Endodermal cell (in vitro differentiated cells): ENCODE measurements at regions not wholly inside any gene's neighbourhood (a gene's known extent, or its start where the extent isn't known, plus 50 kb on each side); places are given as distances from the start of the nearest gene placed in this dataset.
A peak's percentile ranks its signal among the peaks of the same experiment; 100 is the strongest.

Experiments
- DNase-seq: peaks from one replicate; pipeline ENCODE4 v3.0.0-alpha.2; 2017
- H3K27ac ChIP-seq: 2 replicates; pipeline ENCODE4 v1.5.1; 2013; ENCODE audit warnings: mild to moderate bottlenecking, low read depth, low read length, moderate library complexity
- H3K27me3 ChIP-seq: 2 replicates; pipeline ENCODE4 v1.6.1; 2013; ENCODE audit warnings: mild to moderate bottlenecking, low read length, moderate library complexity; ENCODE audit not compliant: insufficient read depth, control insufficient read depth, poor library complexity, severe bottlenecking
- H3K36me3 ChIP-seq: 2 replicates; pipeline ENCODE4 v1.7.0; 2013; ENCODE audit warnings: mild to moderate bottlenecking, low read length, moderate library complexity; ENCODE audit not compliant: control insufficient read depth, insufficient read depth
- H3K4me1 ChIP-seq: one replicate; pipeline ENCODE4 v1.7.0; 2013; ENCODE audit warnings: low read length; ENCODE audit not compliant: control insufficient read depth, insufficient read depth
- H3K4me3 ChIP-seq: 2 replicates; pipeline ENCODE4 v1.5.1; 2013; ENCODE audit warnings: mild to moderate bottlenecking, low read length, moderate library complexity
- H3K9ac ChIP-seq: 2 replicates; pipeline ENCODE4 v1.6.1; 2013; ENCODE audit warnings: mild to moderate bottlenecking, low read length, moderate library complexity; ENCODE audit not compliant: poor library complexity, severe bottlenecking; ENCODE audit errors: extremely low read depth
- H3K9me3 ChIP-seq: 2 replicates; pipeline ENCODE4 v1.6.1; 2013; ENCODE audit warnings: mild to moderate bottlenecking, low read length, moderate library complexity; ENCODE audit not compliant: control insufficient read depth
- H3K27ac Mint-ChIP-seq: 2 replicates; pipeline ENCODE4 v1.8.0; 2020; ENCODE audit warnings: mixed read lengths
- H3K27me3 Mint-ChIP-seq: 2 replicates; pipeline ENCODE4 v1.8.0; 2021; ENCODE audit warnings: mild to moderate bottlenecking, mixed read lengths; ENCODE audit not compliant: insufficient read depth
- H3K36me3 Mint-ChIP-seq: 2 replicates; pipeline ENCODE4 v1.8.0; 2020; ENCODE audit warnings: low read depth, mixed read lengths
- H3K4me1 Mint-ChIP-seq: 2 replicates; pipeline ENCODE4 v1.8.0; 2020; ENCODE audit warnings: mixed read lengths
- H3K4me3 Mint-ChIP-seq: 2 replicates; pipeline ENCODE4 v1.8.0; 2020; ENCODE audit warnings: mild to moderate bottlenecking, moderate library complexity, mixed read lengths
- H3K9me3 Mint-ChIP-seq: 2 replicates; pipeline ENCODE4 v1.8.0; 2020; ENCODE audit warnings: mild to moderate bottlenecking, mixed read lengths
- CTCF ChIP-seq: fragments of 200-600 bp; sonication (generic); conservative IDR thresholded peaks from 2 replicates; pipeline ENCODE4 v1.5.0; 2021; ENCODE audit warnings: antibody characterized with exemption, mild to moderate bottlenecking
- WGBS, 2 experiments: methylation state at CpG; one replicate each; pipeline versions ENCODE4 v1.1.5 to v1.1.7; 2013; ENCODE audit warnings: missing lambda C conversion rate in 2 of 2, mixed read lengths in 1 of 2; ENCODE audit not compliant: insufficient coverage in 1 of 2, insufficient read length in 1 of 2; 5-methylcytosine and 5-hydroxymethylcytosine counted together

DNA sequence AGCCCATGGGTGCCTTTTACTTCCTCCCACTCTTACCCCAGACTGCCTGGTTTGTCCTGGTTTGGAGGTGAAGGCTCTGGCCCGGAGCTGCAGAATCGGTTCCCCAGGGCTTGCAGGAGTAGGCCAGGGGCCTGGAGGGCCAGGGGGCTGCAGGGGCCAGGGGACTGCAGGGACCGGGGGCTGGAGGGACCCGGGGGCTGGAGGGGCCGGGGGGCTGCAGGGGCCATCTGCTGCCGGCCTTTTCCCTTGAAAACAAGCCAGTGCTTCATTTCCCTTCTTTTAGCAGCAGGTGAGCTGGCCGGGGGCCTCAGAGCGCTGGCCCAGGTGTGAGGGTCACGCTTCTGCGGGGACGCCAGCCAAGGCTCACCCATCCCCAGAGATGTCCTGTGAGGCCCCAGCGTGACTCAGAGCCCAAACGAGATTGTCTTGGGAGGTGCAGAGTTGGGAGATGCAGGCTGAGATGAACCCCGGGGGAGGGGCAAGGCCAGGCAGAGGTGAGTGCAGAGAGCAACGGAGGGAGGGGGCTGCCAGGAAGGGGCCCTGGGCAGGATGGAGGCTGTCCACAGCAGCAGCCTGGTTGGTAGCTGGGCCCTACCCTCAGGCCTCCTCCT lies 154.9 kb downstream of the KIF26A start:
- H3K4me1 Mint-ChIP-seq = peaks cover 28% of the 10 kb centered on the region
- no peaks in the 10 kb centered on the region for H3K27me3 Mint-ChIP-seq
- peak; percentile 60 for DNase-seq
- H3K36me3 Mint-ChIP-seq = no peaks in the 10 kb centered on the region
- no peak for TF ChIP-seq CTCF
- no peak overlapping the region for H3K27ac ChIP-seq
- peaks cover 2% of the 10 kb centered on the region for H3K4me1 ChIP-seq
- H3K9me3 Mint-ChIP-seq = peaks cover 3% of the 10 kb centered on the region
- H3K9ac ChIP-seq = no peak overlapping the region
- no peak overlapping the region for H3K4me3 Mint-ChIP-seq
- H3K36me3 ChIP-seq = no peaks in the 10 kb centered on the region
- 70 to 72% methylated on average over 7 to 15 of the region's 15 CpGs for WGBS, 2 experiments
- H3K27ac Mint-ChIP-seq = no peak overlapping the region
- H3K27me3 ChIP-seq = no peaks in the 10 kb centered on the region
- no peaks in the 10 kb centered on the region for H3K9me3 ChIP-seq
- no peak overlapping the region for H3K4me3 ChIP-seq

- Histone ChIP-seq H3K9ac (no peak overlapping the region), H3K9me3 (no peaks in the 10 kb centered on the region), H3K27ac (no peak overlapping the region), H3K36me3 (no peaks in the 10 kb centered on the region), H3K4me1 (peaks cover 2% of the 10 kb centered on the region), H3K4me3 (no peak overlapping the region), H3K27me3 (no peaks in the 10 kb centered on the region)
- H3K9me3 Mint-ChIP-seq = peaks cover 3% of the 10 kb centered on the region
- DNase-seq = peak; percentile 72
- peak; percentile 69 for TF ChIP-seq CTCF
- no peaks in the 10 kb centered on the region for H3K27me3 Mint-ChIP-seq
- WGBS, 2 experiments = 82 to 86% methylated on average over 10 to 18 of the region's 18 CpGs
- no peak overlapping the region for H3K4me3 Mint-ChIP-seq
- no peaks in the 10 kb centered on the region for H3K36me3 Mint-ChIP-seq
- peaks cover 28% of the 10 kb centered on the region for H3K4me1 Mint-ChIP-seq
- no peak overlapping the region for H3K27ac Mint-ChIP-seq
Measured at GRCh38 chr14:104293851-104294627, 155.7 kb downstream of the KIF26A start.

DNA sequence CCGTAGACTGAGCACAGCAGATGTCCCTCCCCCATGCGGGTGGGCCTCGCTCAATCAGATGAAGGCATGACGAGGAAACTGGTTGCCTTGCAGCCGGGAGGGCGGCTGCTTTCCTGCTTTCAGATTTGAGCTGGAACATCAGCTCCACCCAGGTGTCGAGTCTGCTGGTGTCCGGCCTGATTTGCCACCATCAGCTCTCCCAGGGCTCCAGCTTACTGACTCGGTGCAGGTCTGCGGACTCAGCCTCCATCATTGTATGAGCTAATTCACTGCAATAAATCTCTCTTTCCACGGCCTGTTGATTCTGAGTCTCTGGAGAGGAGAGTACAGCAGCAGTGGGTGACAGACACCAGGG lies 156.2 kb downstream of the KIF26A start:
- Histone ChIP-seq H3K9ac (no peak overlapping the region), H3K27me3 (no peaks in the 10 kb centered on the region), H3K4me3 (no peak overlapping the region), H3K9me3 (no peaks in the 10 kb centered on the region), H3K27ac (no peak overlapping the region), H3K36me3 (no peaks in the 10 kb centered on the region), H3K4me1 (peaks cover 2% of the 10 kb centered on the region)
- H3K4me3 Mint-ChIP-seq = no peak overlapping the region
- H3K4me1 Mint-ChIP-seq = peaks cover 28% of the 10 kb centered on the region
- no peaks in the 10 kb centered on the region for H3K27me3 Mint-ChIP-seq
- WGBS, 2 experiments = 92 to 93% methylated on average over 11 of the region's 11 CpGs
- no peaks in the 10 kb centered on the region for H3K36me3 Mint-ChIP-seq
- H3K27ac Mint-ChIP-seq = no peak overlapping the region
- no peaks in the 10 kb centered on the region for H3K9me3 Mint-ChIP-seq
- no peak for TF ChIP-seq CTCF
- DNase-seq = no peak
